ENCODE measurements at regions not wholly inside any gene's neighbourhood (a gene's known extent, or its start where the extent isn't known, plus 50 kb on each side); places are given as distances from the start of the nearest gene placed in this dataset.

GRCh38 chrX:14290335-14290734, 239.0 kb upstream of the GLRA2 start:
- TF ChIP-seq CTCF (IDR thresholded peaks at IDR 0.05) (no peak), POLR2A (IDR thresholded peaks at IDR 0.05) (no peak)

Data from esophagus squamous epithelium (tissue), 4 donors.